ENCODE measurements at regions not wholly inside any gene's neighbourhood (a gene's known extent, or its start where the extent isn't known, plus 50 kb on each side); places are given as distances from the start of the nearest gene placed in this dataset.
"Not testable (repeated sequence)": the region's sequence is repeated elsewhere in the genome, so short reads cannot be mapped to it uniquely, and the experiment has no call there.

- Histone ChIP-seq H3K9me3 (ENCODE audit: control insufficient read depth in 2 of 2, low read length in 2 of 2) (no peaks in the 10 kb centered on the region), H3K27ac (ENCODE audit: low read length) (no peak overlapping the region), H3K9ac (ENCODE audit: low read length in 2 of 2) (no peak overlapping the region), H3K27me3 (ENCODE audit: control insufficient read depth in 1 of 2, insufficient read depth in 2 of 2, low read length in 2 of 2) (no peaks in the 10 kb centered on the region), H3K36me3 (ENCODE audit: control insufficient read depth in 2 of 2, insufficient read depth in 2 of 2, low read length in 2 of 2) (no peaks in the 10 kb centered on the region), H3K4me3 (ENCODE audit: low read length in 2 of 2) (no peak overlapping the region), H3K4me1 (ENCODE audit: control insufficient read depth, insufficient read depth, low read length) (peaks cover 2% of the 10 kb centered on the region)
Observed at GRCh38 chr2:72031346-72032110, 116.1 kb downstream of the CYP26B1 start.

- Histone ChIP-seq H3K9ac (ENCODE audit: low read length in 2 of 2) (no peak overlapping the region), H3K4me3 (ENCODE audit: low read length in 2 of 2) (no peak overlapping the region), H3K9me3 (ENCODE audit: control insufficient read depth in 2 of 2, low read length in 2 of 2) (peaks cover 0 to 2% of the 10 kb centered on the region in 2 donors), H3K27ac (ENCODE audit: low read length) (no peak overlapping the region), H3K36me3 (ENCODE audit: control insufficient read depth in 2 of 2, insufficient read depth in 2 of 2, low read length in 2 of 2) (no peaks in the 10 kb centered on the region), H3K27me3 (ENCODE audit: control insufficient read depth in 1 of 2, insufficient read depth in 2 of 2, low read length in 2 of 2) (no peaks in the 10 kb centered on the region), H3K4me1 (ENCODE audit: control insufficient read depth, insufficient read depth, low read length) (peaks cover 2% of the 10 kb centered on the region)
Observed at GRCh38 chr2:72028996-72029395, 118.7 kb downstream of the CYP26B1 start.

DNA sequence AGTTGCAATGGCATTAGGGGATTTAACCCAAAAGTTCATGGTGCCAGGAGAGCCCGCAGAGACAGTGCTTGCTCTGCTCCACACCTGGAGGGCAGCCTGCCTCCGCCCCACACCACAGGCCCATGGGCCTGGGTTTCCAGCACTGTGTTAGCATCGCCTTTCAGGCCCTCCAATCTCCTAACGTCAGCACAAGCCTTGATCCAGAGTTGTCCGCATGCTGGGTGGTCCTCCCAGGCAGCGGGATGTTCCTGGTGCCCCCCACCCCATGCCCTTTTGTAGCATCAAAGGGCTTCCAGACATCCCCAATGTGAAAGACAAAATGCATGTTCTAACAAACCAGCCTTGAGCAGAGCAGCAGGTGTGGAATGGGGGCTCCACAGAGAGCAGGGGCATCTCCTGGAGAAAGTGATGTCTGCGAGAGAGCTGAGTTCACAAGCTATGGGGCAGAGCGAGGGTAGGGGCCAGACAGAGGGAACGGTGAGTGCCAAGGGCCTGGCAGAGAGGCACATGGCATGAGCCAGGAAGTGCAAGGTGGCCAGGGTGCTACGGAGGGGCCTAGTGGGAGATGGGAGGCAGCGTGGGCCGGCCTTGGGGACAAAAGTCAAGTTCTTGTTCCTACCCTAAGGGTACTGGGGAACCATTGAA is 119.2 kb downstream of the CYP26B1 start:
- H3K36me3 ChIP-seq (ENCODE audit: control insufficient read depth in 2 of 2, insufficient read depth in 2 of 2, low read length in 2 of 2) = no peaks in the 10 kb centered on the region
- H3K27ac ChIP-seq (ENCODE audit: low read length) = no peak overlapping the region
- no peaks in the 10 kb centered on the region for H3K27me3 ChIP-seq (ENCODE audit: control insufficient read depth in 1 of 2, insufficient read depth in 2 of 2, low read length in 2 of 2)
- no peak overlapping the region for H3K4me3 ChIP-seq (ENCODE audit: low read length in 2 of 2)
- H3K9me3 ChIP-seq (ENCODE audit: control insufficient read depth in 2 of 2, low read length in 2 of 2) = peaks cover 0 to 4% of the 10 kb centered on the region in 2 donors
- peaks cover 2% of the 10 kb centered on the region for H3K4me1 ChIP-seq (ENCODE audit: control insufficient read depth, insufficient read depth, low read length)
- no peak overlapping the region for H3K9ac ChIP-seq (ENCODE audit: low read length in 2 of 2)

DNA sequence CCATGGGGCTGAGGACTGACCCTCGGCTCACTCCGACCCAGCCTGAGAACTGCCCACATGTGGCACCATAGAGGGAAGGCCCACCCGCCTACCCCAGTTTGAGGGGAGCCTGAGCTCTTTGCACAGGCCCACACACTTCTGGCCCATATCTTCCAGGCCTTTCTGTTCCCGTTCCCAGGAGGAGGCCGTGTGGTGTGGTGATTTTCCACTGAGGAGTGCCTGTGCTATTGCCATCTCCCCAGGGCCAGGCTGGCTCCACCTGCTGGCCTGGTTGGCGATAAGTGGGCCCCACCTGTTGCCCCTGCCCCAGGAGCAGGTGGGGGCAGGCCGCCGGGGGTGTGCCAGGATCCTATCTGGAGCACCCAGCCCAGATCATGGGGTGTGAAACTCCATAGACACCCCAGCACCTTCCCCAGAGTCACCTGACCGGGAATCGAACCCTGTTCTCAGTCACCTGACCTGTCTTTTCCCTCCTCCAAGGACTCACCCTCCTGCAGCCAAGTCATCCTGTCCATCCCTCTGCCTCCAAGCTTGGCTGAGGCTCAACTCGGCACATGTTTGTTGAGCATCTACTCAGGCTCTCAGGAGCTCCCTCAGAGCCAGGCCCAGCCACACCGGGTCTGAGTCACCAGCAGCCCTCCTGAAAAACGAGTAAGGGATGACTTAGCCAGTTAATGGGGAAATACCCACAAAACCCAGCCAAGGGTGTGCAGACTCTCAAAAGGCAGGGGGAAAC is 120.1 kb downstream of the CYP26B1 start:
- H3K9ac ChIP-seq (ENCODE audit: low read length in 2 of 2) = no peak overlapping the region
- H3K36me3 ChIP-seq (ENCODE audit: control insufficient read depth in 2 of 2, insufficient read depth in 2 of 2, low read length in 2 of 2) = no peaks in the 10 kb centered on the region
- H3K4me3 ChIP-seq (ENCODE audit: low read length in 2 of 2) = no peak overlapping the region
- peaks cover 0 to 4% of the 10 kb centered on the region in 2 donors for H3K9me3 ChIP-seq (ENCODE audit: control insufficient read depth in 2 of 2, low read length in 2 of 2)
- peaks cover under 1% of the 10 kb centered on the region for H3K4me1 ChIP-seq (ENCODE audit: control insufficient read depth, insufficient read depth, low read length)
- no peak overlapping the region for H3K27ac ChIP-seq (ENCODE audit: low read length)
- H3K27me3 ChIP-seq (ENCODE audit: control insufficient read depth in 1 of 2, insufficient read depth in 2 of 2, low read length in 2 of 2) = no peaks in the 10 kb centered on the region

- H3K9ac ChIP-seq (ENCODE audit: low read length in 2 of 2) = no peak overlapping the region
- no peak overlapping the region for H3K4me3 ChIP-seq (ENCODE audit: low read length in 2 of 2)
- H3K9me3 ChIP-seq (ENCODE audit: control insufficient read depth in 2 of 2, low read length in 2 of 2) = peaks cover 0 to 4% of the 10 kb centered on the region in 2 donors
- no peak overlapping the region for H3K27ac ChIP-seq (ENCODE audit: low read length)
- no peaks in the 10 kb centered on the region for H3K27me3 ChIP-seq (ENCODE audit: control insufficient read depth in 1 of 2, insufficient read depth in 2 of 2, low read length in 2 of 2)
- H3K4me1 ChIP-seq (ENCODE audit: control insufficient read depth, insufficient read depth, low read length) = no peaks in the 10 kb centered on the region
- H3K36me3 ChIP-seq (ENCODE audit: control insufficient read depth in 2 of 2, insufficient read depth in 2 of 2, low read length in 2 of 2) = no peaks in the 10 kb centered on the region
Observed at GRCh38 chr2:72026819-72027425, 120.7 kb downstream of the CYP26B1 start.

DNA sequence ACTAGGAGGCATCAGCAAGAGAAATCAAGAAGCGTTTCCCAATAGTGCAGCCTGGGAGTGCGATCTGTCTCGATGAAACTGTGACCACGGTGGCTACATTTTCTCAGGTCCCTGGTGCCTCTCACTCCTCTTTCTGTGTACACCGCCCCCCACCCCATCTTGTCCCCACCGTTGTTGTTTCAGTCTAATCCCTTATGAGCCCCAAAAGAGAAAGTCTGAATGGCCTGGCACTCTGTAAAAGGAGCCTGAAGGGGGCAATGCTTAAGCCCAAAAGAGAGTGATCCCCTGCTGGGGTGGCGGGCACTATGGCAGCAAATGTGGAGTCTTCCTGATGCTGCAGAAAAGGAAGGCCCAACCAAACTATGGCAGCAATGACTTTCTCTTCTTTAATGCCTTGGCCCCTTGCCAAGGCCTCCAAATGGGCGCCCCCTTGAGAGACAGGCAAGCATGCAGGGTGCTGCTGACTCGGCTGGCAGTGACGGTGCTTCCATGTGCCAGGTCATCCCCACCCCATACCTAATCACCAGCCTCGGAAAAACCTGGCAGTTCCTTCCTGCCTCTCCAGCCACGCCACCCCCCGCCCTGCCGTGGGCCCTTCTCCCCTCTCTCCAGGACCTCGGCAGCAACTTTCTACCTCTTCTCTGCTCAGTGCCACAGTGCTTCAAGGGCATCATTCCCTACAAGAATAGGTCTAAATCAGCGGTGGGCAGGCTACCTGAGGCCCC is 123.0 kb downstream of the CYP26B1 start:
- Histone ChIP-seq H3K9me3 (ENCODE audit: control insufficient read depth in 2 of 2, low read length in 2 of 2) (peaks cover 0 to 4% of the 10 kb centered on the region in 2 donors), H3K27me3 (ENCODE audit: control insufficient read depth in 1 of 2, insufficient read depth in 2 of 2, low read length in 2 of 2) (no peaks in the 10 kb centered on the region), H3K27ac (ENCODE audit: low read length) (no peak overlapping the region), H3K4me1 (ENCODE audit: control insufficient read depth, insufficient read depth, low read length) (no peaks in the 10 kb centered on the region), H3K4me3 (ENCODE audit: low read length in 2 of 2) (no peak overlapping the region), H3K36me3 (ENCODE audit: control insufficient read depth in 2 of 2, insufficient read depth in 2 of 2, low read length in 2 of 2) (no peaks in the 10 kb centered on the region), H3K9ac (ENCODE audit: low read length in 2 of 2) (no peak overlapping the region)

- Histone ChIP-seq H3K27me3 (ENCODE audit: control insufficient read depth in 1 of 2, insufficient read depth in 2 of 2, low read length in 2 of 2) (no peaks in the 10 kb centered on the region), H3K9ac (ENCODE audit: low read length in 2 of 2) (no peak overlapping the region), H3K27ac (ENCODE audit: low read length) (no peak overlapping the region), H3K36me3 (ENCODE audit: control insufficient read depth in 2 of 2, insufficient read depth in 2 of 2, low read length in 2 of 2) (no peaks in the 10 kb centered on the region), H3K9me3 (ENCODE audit: control insufficient read depth in 2 of 2, low read length in 2 of 2) (peaks cover 0 to 4% of the 10 kb centered on the region in 2 donors), H3K4me1 (ENCODE audit: control insufficient read depth, insufficient read depth, low read length) (no peaks in the 10 kb centered on the region), H3K4me3 (ENCODE audit: low read length in 2 of 2) (no peak overlapping the region)
Observed at GRCh38 chr2:72023678-72024390, 123.8 kb downstream of the CYP26B1 start.

DNA sequence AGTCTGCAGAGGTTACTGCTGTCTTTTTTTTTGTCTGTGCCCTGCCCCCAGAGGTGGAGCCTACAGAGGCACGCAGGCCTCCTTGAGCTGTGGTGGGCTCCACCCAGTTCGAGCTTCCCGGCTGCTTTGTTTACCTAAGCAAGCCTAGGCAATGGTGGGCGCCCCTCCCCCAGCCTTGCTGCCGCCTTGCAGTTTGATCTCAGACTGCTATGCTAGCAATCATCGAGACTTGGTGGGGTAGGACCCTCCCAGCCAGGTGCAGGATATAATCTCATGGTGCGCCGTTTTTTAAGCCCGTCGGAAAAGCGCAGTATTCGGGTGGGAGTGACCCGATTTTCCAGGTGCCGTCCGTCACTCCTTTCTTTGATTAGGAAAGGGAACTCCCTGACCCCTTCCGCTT is 126.3 kb downstream of the CYP26B1 start:
- H3K27ac ChIP-seq (ENCODE audit: low read length); H3K27me3 ChIP-seq (ENCODE audit: control insufficient read depth in 1 of 2, insufficient read depth in 2 of 2, low read length in 2 of 2); H3K36me3 ChIP-seq (ENCODE audit: control insufficient read depth in 2 of 2, insufficient read depth in 2 of 2, low read length in 2 of 2); H3K4me3 ChIP-seq (ENCODE audit: low read length in 2 of 2); H3K9ac ChIP-seq (ENCODE audit: low read length in 2 of 2); H3K9me3 ChIP-seq (ENCODE audit: control insufficient read depth in 2 of 2, low read length in 2 of 2); H3K4me1 ChIP-seq (ENCODE audit: control insufficient read depth, insufficient read depth, low read length): not testable (repeated sequence)

- no peak overlapping the region for H3K9ac ChIP-seq (ENCODE audit: low read length in 2 of 2)
- no peaks in the 10 kb centered on the region for H3K9me3 ChIP-seq (ENCODE audit: control insufficient read depth in 2 of 2, low read length in 2 of 2)
- no peaks in the 10 kb centered on the region for H3K36me3 ChIP-seq (ENCODE audit: control insufficient read depth in 2 of 2, insufficient read depth in 2 of 2, low read length in 2 of 2)
- H3K4me1 ChIP-seq (ENCODE audit: control insufficient read depth, insufficient read depth, low read length) = no peaks in the 10 kb centered on the region
- peaks cover 0 to 6% of the 10 kb centered on the region in 2 donors for H3K27me3 ChIP-seq (ENCODE audit: control insufficient read depth in 1 of 2, insufficient read depth in 2 of 2, low read length in 2 of 2)
- no peak overlapping the region for H3K27ac ChIP-seq (ENCODE audit: low read length)
- H3K4me3 ChIP-seq (ENCODE audit: low read length in 2 of 2) = no peak overlapping the region
Observed at GRCh38 chr2:72015266-72015665, 132.4 kb downstream of the CYP26B1 start.

GRCh38 chr2:72014831-72015230 is 132.8 kb downstream of the CYP26B1 start:
- Histone ChIP-seq H3K9ac (ENCODE audit: low read length in 2 of 2) (no peak overlapping the region), H3K27me3 (ENCODE audit: control insufficient read depth in 1 of 2, insufficient read depth in 2 of 2, low read length in 2 of 2) (peaks cover 0 to 6% of the 10 kb centered on the region in 2 donors), H3K4me1 (ENCODE audit: control insufficient read depth, insufficient read depth, low read length) (no peaks in the 10 kb centered on the region), H3K27ac (ENCODE audit: low read length) (no peak overlapping the region), H3K4me3 (ENCODE audit: low read length in 2 of 2) (no peak overlapping the region), H3K36me3 (ENCODE audit: control insufficient read depth in 2 of 2, insufficient read depth in 2 of 2, low read length in 2 of 2) (no peaks in the 10 kb centered on the region), H3K9me3 (ENCODE audit: control insufficient read depth in 2 of 2, low read length in 2 of 2) (no peaks in the 10 kb centered on the region)
